ENCODE measurements at regions not wholly inside any gene's neighbourhood (a gene's known extent, or its start where the extent isn't known, plus 50 kb on each side); places are given as distances from the start of the nearest gene placed in this dataset.

DNA sequence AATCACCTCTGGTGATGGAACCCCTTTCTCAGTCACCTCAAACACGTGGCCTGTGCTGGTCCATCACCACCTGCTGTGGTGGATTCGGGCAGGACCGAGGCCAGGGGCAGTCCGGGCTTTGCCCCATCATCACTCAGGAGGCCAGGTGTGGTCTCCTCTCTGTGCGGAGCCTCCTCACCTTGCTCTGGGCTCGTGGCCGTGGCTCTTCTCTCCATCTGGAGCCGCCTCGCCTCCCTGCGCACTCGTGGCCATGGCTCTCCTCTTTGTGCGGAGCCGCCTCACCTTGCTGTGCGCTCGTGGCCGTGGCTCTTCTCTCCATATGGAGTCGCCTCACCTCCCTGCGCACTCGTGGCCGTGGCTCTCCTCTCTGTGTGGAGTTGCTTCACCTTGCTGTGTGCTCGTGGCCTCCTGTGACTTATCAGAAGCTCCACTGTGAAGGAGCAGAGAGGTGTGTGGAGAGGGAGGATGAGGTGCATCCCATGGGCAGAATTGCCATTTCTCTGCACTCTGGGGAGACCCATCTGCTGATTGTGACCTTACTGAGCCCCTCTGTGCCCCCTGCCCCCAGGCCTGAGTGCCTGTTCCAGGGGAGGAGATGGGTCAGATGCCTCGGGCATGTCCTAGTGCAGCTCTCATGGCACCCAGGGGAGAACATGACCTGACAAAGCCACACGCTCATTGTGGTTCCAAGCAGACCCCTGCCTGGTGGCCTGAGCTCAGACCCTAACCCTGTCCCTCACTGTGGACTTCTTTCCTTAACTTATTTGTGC lies 276.6 kb upstream of the IRX2 start:
- no peaks in the 10 kb centered on the region; a peak in 1 of 5 replicates for H3K4me1 ChIP-seq (replicated peaks in 1 of 2; ENCODE audit: control insufficient read depth in 2 of 2, insufficient read depth in 2 of 2, low read length in 2 of 2)
- FAIRE-seq (no peak), DNase-seq (ENCODE audit: extremely low read depth in 1 of 4, low spot score in 3 of 4) (no peak), ATAC-seq (no peak)
- WGBS (ENCODE audit: insufficient coverage, low coverage, missing lambda C conversion rate): 3% methylated on average over 19 of the region's 23 CpGs
- ChIA-PET POLR2A (no interaction called here), CTCF (ENCODE audit: low intra/inter-chr PET ratio) (no interaction called here)
- no TSS peak for BruUV-seq (replicated peaks)
- H3K27ac ChIP-seq (ENCODE audit: extremely low read depth, low read depth, low read length): no peak overlapping the region
- H3K9me3 ChIP-seq (replicated peaks; ENCODE audit: control insufficient read depth, insufficient read depth, low read depth, low read length): no peaks in the 10 kb centered on the region
- no peaks in the 10 kb centered on the region for H3K9me1 ChIP-seq (ENCODE audit: control insufficient read depth, insufficient read depth, low read length)
- H3K4me3 ChIP-seq: no peak overlapping the region
- intact Hi-C loops (cut with micrococcal nuclease) (no loop called here), in situ Hi-C loops (cut with MboI) (no loop called here)
- no peak for TF ChIP-seq GTF2E2 (tag; IDR thresholded peaks at IDR 0.05)
- no peak for TF ChIP-seq ZNF589 (CRISPR knock-in tag; IDR thresholded peaks at IDR 0.05; ENCODE audit: low read depth)
- no peak for TF ChIP-seq MCM7 (IDR thresholded peaks at IDR 0.05)
- no peak for TF ChIP-seq C11orf30 (IDR thresholded peaks at IDR 0.05; ENCODE audit: low read depth)
- TF ChIP-seq MAFK (IDR thresholded peaks at IDR 0.05; ENCODE audit: low read length): no peak
- no peak for TF ChIP-seq IFI16 (CRISPR knock-in tag; IDR thresholded peaks at IDR 0.05)
- TF ChIP-seq, protein P1, sequence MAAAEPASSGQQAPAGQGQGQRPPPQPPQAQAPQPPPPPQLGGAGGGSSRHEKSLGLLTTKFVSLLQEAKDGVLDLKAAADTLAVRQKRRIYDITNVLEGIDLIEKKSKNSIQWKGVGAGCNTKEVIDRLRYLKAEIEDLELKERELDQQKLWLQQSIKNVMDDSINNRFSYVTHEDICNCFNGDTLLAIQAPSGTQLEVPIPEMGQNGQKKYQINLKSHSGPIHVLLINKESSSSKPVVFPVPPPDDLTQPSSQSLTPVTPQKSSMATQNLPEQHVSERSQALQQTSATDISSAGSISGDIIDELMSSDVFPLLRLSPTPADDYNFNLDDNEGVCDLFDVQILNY (CRISPR knock-in tag; IDR thresholded peaks at IDR 0.05): no peak
- no peak for TF ChIP-seq TAF1 (IDR thresholded peaks at IDR 0.05; ENCODE audit: control insufficient read depth, extremely low read depth, insufficient read depth, low read length, severe bottlenecking)
- no peak for TF ChIP-seq NCOR1 (IDR thresholded peaks at IDR 0.05)
- TF ChIP-seq, protein P2, sequence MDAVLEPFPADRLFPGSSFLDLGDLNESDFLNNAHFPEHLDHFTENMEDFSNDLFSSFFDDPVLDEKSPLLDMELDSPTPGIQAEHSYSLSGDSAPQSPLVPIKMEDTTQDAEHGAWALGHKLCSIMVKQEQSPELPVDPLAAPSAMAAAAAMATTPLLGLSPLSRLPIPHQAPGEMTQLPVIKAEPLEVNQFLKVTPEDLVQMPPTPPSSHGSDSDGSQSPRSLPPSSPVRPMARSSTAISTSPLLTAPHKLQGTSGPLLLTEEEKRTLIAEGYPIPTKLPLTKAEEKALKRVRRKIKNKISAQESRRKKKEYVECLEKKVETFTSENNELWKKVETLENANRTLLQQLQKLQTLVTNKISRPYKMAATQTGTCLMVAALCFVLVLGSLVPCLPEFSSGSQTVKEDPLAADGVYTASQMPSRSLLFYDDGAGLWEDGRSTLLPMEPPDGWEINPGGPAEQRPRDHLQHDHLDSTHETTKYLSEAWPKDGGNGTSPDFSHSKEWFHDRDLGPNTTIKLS (IDR thresholded peaks at IDR 0.05; ENCODE audit: borderline replicate concordance, low read depth): no peak
- TF ChIP-seq ZNF197 (CRISPR knock-in tag; IDR thresholded peaks at IDR 0.05; ENCODE audit: low read depth): no peak
- TF ChIP-seq ZNF224 (CRISPR knock-in tag; IDR thresholded peaks at IDR 0.05): no peak
- no peak for TF ChIP-seq ZSCAN29 (IDR thresholded peaks at IDR 0.05)
- TF ChIP-seq FOXA3 (CRISPR knock-in tag; conservative IDR thresholded peaks at IDR 0.05 in 1 of 2, IDR thresholded peaks at IDR 0.05 in 1 of 2): no peak
- TF ChIP-seq, protein P3, sequence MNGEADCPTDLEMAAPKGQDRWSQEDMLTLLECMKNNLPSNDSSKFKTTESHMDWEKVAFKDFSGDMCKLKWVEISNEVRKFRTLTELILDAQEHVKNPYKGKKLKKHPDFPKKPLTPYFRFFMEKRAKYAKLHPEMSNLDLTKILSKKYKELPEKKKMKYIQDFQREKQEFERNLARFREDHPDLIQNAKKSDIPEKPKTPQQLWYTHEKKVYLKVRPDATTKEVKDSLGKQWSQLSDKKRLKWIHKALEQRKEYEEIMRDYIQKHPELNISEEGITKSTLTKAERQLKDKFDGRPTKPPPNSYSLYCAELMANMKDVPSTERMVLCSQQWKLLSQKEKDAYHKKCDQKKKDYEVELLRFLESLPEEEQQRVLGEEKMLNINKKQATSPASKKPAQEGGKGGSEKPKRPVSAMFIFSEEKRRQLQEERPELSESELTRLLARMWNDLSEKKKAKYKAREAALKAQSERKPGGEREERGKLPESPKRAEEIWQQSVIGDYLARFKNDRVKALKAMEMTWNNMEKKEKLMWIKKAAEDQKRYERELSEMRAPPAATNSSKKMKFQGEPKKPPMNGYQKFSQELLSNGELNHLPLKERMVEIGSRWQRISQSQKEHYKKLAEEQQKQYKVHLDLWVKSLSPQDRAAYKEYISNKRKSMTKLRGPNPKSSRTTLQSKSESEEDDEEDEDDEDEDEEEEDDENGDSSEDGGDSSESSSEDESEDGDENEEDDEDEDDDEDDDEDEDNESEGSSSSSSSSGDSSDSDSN (IDR thresholded peaks at IDR 0.05; ENCODE audit: borderline replicate concordance in 1 of 2, low read depth in 2 of 2, low read length in 2 of 2): no peak
- H2AFZ ChIP-seq (ENCODE audit: low read depth, low read length): no peak overlapping the region
- H3K36me3 ChIP-seq (ENCODE audit: control insufficient read depth, insufficient read depth, low read length): no peaks in the 10 kb centered on the region
- H3K9ac ChIP-seq (ENCODE audit: insufficient read depth in 1 of 2, low read depth in 2 of 2, low read length in 2 of 2): no peak overlapping the region
- no peak overlapping the region for H3K4me2 ChIP-seq (ENCODE audit: insufficient read depth, low read length)
- H4K20me1 ChIP-seq (replicated peaks; ENCODE audit: control insufficient read depth, insufficient read depth, low read length): no peaks in the 10 kb centered on the region; the same call in 1 of the 2 replicates
- peaks cover 0 to 35% of the 10 kb centered on the region in 2 experiments; a peak in 2 of 5 replicates for H3K27me3 ChIP-seq (ENCODE audit: control insufficient read depth in 2 of 2, insufficient read depth in 2 of 2, low read length in 2 of 2)
- H3K79me2 ChIP-seq (ENCODE audit: control insufficient read depth, insufficient read depth, low read length): no peaks in the 10 kb centered on the region
